ENCODE measurements at regions not wholly inside any gene's neighbourhood (a gene's known extent, or its start where the extent isn't known, plus 50 kb on each side); places are given as distances from the start of the nearest gene placed in this dataset.

DNA sequence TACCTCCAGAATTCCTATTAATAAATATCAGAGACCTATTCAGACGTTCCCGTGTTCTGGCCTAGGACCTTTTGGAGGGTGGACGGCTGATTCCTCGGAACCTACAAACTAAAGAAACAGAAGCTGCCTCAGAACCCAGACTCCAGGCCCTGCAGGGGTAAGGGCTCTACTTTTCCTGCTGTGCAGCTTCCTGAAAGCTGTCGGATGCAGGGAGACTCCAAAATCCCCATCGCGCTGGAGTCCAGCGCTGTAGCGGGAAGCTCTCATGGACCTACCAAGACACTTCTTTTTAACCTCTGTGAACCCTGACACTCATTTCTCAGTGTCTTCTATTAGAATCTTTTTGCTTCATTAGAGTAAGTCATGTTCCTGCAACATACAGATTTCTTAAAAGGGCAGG is 244.5 kb upstream of the PITRM1 start:
- TF ChIP-seq, protein P1, sequence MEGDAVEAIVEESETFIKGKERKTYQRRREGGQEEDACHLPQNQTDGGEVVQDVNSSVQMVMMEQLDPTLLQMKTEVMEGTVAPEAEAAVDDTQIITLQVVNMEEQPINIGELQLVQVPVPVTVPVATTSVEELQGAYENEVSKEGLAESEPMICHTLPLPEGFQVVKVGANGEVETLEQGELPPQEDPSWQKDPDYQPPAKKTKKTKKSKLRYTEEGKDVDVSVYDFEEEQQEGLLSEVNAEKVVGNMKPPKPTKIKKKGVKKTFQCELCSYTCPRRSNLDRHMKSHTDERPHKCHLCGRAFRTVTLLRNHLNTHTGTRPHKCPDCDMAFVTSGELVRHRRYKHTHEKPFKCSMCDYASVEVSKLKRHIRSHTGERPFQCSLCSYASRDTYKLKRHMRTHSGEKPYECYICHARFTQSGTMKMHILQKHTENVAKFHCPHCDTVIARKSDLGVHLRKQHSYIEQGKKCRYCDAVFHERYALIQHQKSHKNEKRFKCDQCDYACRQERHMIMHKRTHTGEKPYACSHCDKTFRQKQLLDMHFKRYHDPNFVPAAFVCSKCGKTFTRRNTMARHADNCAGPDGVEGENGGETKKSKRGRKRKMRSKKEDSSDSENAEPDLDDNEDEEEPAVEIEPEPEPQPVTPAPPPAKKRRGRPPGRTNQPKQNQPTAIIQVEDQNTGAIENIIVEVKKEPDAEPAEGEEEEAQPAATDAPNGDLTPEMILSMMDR (IDR thresholded peaks at IDR 0.05) = no peak
- DNase-seq (ENCODE audit: low spot score) = no peak

DNA sequence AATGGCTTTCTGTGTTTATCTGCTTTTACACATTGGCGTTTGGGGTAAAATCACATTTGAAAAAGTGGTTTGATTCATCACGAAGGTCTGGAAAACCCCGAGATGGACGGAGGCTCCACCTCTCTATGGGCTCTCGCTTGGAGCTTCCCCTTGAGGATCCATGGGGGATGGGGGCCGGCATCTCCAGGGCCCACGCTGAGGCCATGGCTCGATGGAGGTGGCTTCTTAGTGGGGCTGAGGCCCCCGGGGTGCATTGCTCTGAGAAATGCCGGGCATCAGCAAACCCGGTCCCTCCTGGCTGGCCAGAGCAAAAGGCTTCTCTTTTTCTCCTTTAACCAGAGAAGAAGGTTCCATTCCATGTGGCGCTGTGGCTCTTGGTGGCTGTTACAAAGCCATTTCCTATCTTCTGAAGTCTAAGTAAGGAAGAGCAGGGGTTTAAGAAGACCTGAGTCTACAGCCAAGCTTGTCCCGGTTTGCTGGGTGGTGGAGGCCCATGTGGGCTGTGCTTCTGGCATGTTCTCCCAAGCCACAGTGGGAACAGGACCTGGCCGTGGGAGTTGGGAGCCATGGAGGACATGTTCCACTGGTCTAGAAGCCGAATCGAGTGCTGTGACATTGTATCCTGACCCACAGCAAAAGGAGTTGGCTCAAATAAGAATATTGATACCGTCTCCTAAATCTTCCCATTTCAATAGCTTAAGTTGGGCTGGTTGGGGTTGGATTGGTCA is 243.5 kb upstream of the PITRM1 start:
- Histone ChIP-seq H3K4me3 (no peak overlapping the region), H3K27ac (no peak overlapping the region)
- no peak for DNase-seq (ENCODE audit: low spot score)
- TF ChIP-seq, protein P1 (IDR thresholded peaks at IDR 0.05) = no peak

More for the DNA sequence above, 244.5 kb upstream of the PITRM1 start:
- H3K27ac ChIP-seq = no peak overlapping the region
- no peak overlapping the region for H3K4me3 ChIP-seq

DNA sequence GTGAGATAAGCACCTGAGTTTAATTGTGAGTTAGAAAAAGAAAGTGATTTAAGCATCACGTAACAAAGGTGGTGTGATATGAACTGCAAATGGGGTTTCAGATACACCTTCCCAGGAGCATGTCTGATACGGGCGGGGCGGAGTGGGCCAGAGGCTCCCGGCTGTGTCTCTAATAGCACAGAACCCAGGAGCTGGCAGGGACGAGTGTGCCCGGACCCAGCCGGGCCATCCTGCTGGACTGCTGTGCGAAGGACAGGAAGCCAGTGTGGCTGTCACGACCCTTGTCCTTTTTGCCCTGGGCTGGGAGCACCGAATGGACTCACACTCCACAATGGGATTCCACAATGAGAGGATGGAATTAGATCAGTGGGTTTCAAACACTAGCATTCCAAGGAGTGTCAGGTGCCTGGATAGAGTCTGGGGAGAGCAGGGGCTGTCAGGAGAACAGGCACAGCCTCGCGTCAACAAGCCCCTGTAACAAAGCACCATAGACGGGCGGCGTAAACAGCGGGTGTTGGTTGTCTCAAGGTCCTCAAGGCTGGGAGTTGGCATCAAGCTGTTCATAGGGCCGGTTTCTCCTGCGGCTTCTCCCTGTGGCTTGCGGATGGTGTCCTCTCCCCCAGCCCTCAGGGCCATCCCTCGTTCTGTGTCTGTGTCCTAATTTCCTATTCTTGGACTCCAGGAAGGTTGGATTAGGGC is 242.6 kb upstream of the PITRM1 start:
- no peak overlapping the region for H3K27ac ChIP-seq
- H3K4me3 ChIP-seq = no peak overlapping the region
- TF ChIP-seq, protein P1 (IDR thresholded peaks at IDR 0.05) = no peak
- no peak for DNase-seq (ENCODE audit: low spot score)

DNA sequence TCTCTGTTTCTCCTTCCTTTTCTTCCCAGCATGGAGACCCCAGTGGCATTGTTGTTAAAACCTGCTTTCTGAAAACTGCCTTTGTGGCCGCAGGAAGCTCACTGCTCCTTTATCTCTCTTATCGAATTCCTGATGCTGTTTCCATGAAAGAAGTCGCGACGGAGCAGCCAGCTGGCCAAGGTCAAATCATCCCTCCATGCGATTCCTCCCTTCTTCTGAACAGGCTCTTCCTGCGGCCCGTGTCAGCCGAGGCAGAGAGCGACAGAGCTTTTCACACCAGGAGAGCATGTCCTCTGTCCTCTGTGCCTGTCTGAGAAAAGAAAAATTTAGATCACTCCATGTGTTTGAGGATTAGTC is 242.1 kb upstream of the PITRM1 start:
- no peak for DNase-seq (ENCODE audit: low spot score)
- H3K27ac ChIP-seq = no peak overlapping the region
- H3K4me3 ChIP-seq = no peak overlapping the region
- TF ChIP-seq, protein P1 (IDR thresholded peaks at IDR 0.05) = no peak

DNA sequence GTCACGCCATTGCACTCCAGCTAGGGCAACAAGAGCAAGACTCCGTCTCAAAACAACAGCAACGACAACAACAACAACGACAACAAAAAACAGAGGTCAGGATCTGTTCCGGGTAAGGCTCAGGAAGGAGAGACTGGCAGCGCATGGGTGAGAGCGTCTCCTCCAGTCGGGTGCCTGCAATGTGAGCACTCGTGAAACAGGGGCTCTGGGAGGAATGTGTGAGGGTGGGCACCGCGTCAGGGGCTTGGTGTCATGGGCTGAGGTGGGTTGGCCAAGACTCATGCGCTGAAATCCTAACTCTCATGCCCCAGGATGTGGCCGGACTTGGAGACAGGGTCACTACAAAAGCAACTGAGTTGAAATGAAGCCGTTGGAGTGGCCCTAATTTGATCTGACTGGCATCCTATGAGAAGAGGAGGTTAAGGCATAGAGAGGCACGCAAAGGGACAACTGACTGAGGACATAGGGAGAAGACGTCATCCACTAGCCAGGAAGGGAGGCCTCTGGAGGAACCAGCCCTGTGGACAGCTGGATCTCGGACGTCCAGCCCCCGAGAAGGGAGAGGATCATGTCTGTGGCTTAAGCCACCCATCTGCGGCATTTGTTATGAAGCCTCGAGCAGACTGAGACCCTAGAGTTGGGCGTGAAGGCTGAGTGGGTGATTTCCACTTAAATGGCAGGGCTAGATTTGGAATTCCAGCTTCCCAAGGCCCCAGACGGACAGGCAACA is 241.5 kb upstream of the PITRM1 start:
- TF ChIP-seq, protein P1 (IDR thresholded peaks at IDR 0.05) = no peak
- DNase-seq (ENCODE audit: low spot score) = no peak
- Histone ChIP-seq H3K4me3 (no peak overlapping the region), H3K27ac (no peak overlapping the region)

DNA sequence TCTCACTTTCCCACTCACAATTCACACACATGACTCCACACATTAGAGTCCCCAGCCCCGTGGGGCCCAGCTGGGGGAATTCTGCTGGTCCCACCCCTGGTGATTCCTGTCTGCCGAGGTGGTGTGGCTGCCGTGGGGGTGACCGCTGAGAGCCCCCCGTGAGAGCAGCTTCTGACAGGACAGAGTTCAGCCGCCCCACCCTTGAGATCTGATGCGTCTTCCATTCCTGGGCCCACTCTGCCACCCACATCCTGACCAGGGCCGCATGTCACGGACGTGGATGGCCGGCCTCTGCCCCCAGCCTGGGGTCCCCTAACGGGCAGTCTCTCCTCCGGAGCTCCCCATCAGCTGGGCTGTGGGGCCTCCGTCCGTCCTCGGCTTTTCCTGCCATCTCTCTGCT is 240.1 kb upstream of the PITRM1 start:
- TF ChIP-seq, protein P1 (IDR thresholded peaks at IDR 0.05) = no peak
- no peak for DNase-seq (ENCODE audit: low spot score)
- H3K4me3 ChIP-seq = no peak overlapping the region

More for the DNA sequence above, 240.1 kb upstream of the PITRM1 start:
- no peak overlapping the region for H3K27ac ChIP-seq
